ENCODE measurements at regions not wholly inside any gene's neighbourhood (a gene's known extent, or its start where the extent isn't known, plus 50 kb on each side); places are given as distances from the start of the nearest gene placed in this dataset.
A peak's percentile ranks its signal among the peaks of the same experiment; 100 is the strongest.

GRCh38 chr17:72579990-72580320, 459.1 kb downstream of the SOX9 start:
- DNase-seq (ENCODE audit: low spot score in 2 of 2) = no peak
- no peak for FAIRE-seq

GRCh38 chr17:72580321-72581127, 459.7 kb downstream of the SOX9 start:
- DNase-seq (ENCODE audit: low spot score in 2 of 2) = no peak
- no peak for FAIRE-seq

GRCh38 chr17:72587156-72587555, 466.3 kb downstream of the SOX9 start:
- FAIRE-seq = no peak
- DNase-seq (ENCODE audit: low spot score in 2 of 2) = no peak

- FAIRE-seq (no peak), DNase-seq (ENCODE audit: low spot score in 2 of 2) (no peak)
These were observed 467.1 kb downstream of the SOX9 start for GRCh38 chr17:72587773-72588511.

- no peak for DNase-seq (ENCODE audit: low spot score in 2 of 2)
- no peak for FAIRE-seq
These were observed 467.7 kb downstream of the SOX9 start for GRCh38 chr17:72588561-72588960.

GRCh38 chr17:72588961-72589360, 468.1 kb downstream of the SOX9 start:
- DNase-seq (ENCODE audit: low spot score in 2 of 2) (peak in 1 of 2 donors; percentile 39), FAIRE-seq (no peak)

- FAIRE-seq (no peak), DNase-seq (ENCODE audit: low spot score in 2 of 2) (no peak)
These were observed 469.6 kb downstream of the SOX9 start for GRCh38 chr17:72590382-72590781.

- no peak for DNase-seq (ENCODE audit: low spot score in 2 of 2)
- no peak for FAIRE-seq
These were observed 470.1 kb downstream of the SOX9 start for GRCh38 chr17:72590882-72591281.

GRCh38 chr17:72591289-72592241, 470.7 kb downstream of the SOX9 start:
- FAIRE-seq = no peak
- DNase-seq (ENCODE audit: low spot score in 2 of 2) = no peak

- peak; percentile 83 to 88 for DNase-seq (ENCODE audit: low spot score in 2 of 2)
- no peak for FAIRE-seq
These were observed 471.6 kb downstream of the SOX9 start for GRCh38 chr17:72592242-72592966.

GRCh38 chr17:72592967-72593325, 472.1 kb downstream of the SOX9 start:
- no peak for FAIRE-seq
- DNase-seq (ENCODE audit: low spot score in 2 of 2) = no peak

GRCh38 chr17:72594248-72594647, 473.4 kb downstream of the SOX9 start:
- DNase-seq (ENCODE audit: low spot score in 2 of 2) = no peak
- no peak for FAIRE-seq

Measured in frontal cortex (tissue), 3 donors.